ENCODE measurements at regions not wholly inside any gene's neighbourhood (a gene's known extent, or its start where the extent isn't known, plus 50 kb on each side); places are given as distances from the start of the nearest gene placed in this dataset.
A peak's percentile ranks its signal among the peaks of the same experiment; 100 is the strongest.
"Not testable (repeated sequence)": the region's sequence is repeated elsewhere in the genome, so short reads cannot be mapped to it uniquely, and the experiment has no call there.

DNA sequence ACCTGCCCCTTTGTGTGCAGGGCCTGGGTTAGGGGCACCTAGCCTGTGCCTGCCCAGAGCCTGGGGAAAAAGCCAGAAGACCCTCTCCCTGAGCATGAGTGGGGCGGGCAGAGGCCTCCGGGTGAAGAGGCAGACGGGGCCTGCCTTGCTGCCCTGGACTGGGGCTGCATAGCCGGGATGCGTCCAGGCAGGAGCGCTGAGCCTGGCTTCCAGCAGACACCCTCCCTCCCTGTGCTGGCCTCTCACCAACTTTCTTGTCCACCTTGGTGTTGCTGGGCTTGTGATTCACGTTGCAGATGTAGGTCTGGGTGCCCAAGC lies 216.1 kb downstream of the TMEM121 start:
- no peak for TF ChIP-seq POLR2A (IDR thresholded peaks at IDR 0.05)
- TF ChIP-seq, protein P1, sequence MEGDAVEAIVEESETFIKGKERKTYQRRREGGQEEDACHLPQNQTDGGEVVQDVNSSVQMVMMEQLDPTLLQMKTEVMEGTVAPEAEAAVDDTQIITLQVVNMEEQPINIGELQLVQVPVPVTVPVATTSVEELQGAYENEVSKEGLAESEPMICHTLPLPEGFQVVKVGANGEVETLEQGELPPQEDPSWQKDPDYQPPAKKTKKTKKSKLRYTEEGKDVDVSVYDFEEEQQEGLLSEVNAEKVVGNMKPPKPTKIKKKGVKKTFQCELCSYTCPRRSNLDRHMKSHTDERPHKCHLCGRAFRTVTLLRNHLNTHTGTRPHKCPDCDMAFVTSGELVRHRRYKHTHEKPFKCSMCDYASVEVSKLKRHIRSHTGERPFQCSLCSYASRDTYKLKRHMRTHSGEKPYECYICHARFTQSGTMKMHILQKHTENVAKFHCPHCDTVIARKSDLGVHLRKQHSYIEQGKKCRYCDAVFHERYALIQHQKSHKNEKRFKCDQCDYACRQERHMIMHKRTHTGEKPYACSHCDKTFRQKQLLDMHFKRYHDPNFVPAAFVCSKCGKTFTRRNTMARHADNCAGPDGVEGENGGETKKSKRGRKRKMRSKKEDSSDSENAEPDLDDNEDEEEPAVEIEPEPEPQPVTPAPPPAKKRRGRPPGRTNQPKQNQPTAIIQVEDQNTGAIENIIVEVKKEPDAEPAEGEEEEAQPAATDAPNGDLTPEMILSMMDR (IDR thresholded peaks at IDR 0.05) = no peak
- 60 to 84% (median 73%) methylated on average over 1 to 7 of the region's 7 CpGs for WGBS, 4 donors
- no peaks in the 10 kb centered on the region for H3K9me3 ChIP-seq (replicated peaks in 1 of 3)
- intact Hi-C loops (cut with DNase I) = no loop called here
- H3K36me3 ChIP-seq (replicated peaks in 1 of 2) = no peaks in the 10 kb centered on the region
- DNase-seq = no peak
- H3K27ac ChIP-seq = no peak overlapping the region
- H3K4me3 ChIP-seq = no peak overlapping the region
- no peaks in the 10 kb centered on the region for H3K4me1 ChIP-seq (replicated peaks in 1 of 2)
- no peaks in the 10 kb centered on the region for H3K27me3 ChIP-seq

DNA sequence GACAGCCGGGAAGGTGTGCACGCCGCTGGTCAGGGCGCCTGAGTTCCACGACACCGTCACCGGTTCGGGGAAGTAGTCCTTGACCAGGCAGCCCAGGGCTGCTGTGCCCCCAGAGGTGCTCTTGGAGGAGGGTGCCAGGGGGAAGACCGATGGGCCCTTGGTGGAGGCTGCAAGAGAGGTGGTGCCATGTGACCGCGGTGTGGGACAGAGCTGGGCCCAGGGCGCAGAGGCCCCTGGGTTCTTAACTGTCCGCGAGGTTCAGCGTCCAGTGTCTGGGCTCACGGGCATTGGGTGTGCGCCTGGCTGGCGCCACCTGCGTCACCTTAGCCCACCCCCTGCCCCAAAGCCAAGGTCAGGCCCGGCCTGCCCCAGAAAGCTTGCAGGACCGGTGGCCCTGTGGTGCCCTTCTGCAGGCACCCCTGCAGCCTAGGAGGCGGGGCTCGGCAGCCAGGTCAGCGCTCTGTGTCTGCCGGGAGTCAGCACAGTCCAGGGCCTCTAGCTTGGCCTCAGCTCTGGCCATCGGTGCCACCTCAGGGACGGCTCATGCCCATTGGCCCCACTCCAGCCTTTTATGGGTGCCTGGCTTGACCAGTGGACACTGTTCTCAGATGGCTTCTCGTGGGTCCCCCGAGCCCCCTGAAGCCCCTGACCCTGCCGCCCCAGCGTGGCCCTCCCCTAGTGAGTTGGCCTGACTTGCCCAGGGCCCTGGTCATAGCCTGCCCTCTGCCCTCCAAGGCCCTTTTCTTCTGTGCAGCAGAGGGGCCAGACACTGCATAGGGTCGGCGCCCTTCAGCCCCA lies 216.7 kb downstream of the TMEM121 start:
- H3K4me3 ChIP-seq; intact Hi-C loops (cut with DNase I); H3K9me3 ChIP-seq (replicated peaks in 1 of 3); H3K27me3 ChIP-seq; H3K36me3 ChIP-seq (replicated peaks in 1 of 2); DNase-seq; H3K27ac ChIP-seq; H3K4me1 ChIP-seq (replicated peaks in 1 of 2): not testable (repeated sequence)
- WGBS, 4 donors = 69 to 77% (median 73%) methylated on average over 8 to 23 of the region's 33 CpGs

DNA sequence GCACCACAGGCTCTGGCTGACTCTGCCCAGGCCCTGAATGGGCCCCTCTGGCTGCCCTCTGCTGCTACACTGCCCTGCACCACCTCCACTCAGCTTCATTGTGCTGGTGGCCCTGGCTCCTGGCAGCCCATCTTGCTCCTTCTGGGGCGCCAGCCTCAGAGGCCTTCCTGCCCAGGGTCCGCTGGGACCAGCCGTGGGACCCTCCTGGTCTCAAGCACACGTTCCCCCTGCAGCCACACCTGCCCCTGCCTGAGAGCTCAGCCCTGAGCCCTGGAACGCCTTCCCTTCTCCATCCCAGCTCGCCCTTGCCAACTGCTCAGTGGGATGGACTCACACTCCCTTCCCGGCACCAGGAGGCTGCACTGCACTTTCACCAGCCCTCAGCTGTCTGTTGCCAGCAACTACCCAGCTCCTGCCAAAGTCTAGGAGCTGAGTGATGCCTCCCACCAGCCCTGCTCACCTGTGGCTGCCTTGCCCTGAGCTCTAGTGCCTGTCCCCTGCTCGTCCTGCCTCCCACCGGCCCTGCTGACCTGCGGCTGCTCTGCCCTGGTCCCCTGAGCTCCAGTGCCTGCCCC lies 217.9 kb downstream of the TMEM121 start:
- WGBS, 4 donors = 34 to 58% (median 53%) methylated on average over 5 to 8 of the region's 10 CpGs; no CpG with 5 or more reads in 1 of the 4 donors
- intact Hi-C loops (cut with DNase I); DNase-seq; H3K9me3 ChIP-seq (replicated peaks in 1 of 3); H3K27ac ChIP-seq; H3K4me3 ChIP-seq; H3K4me1 ChIP-seq (replicated peaks in 1 of 2); H3K36me3 ChIP-seq (replicated peaks in 1 of 2); H3K27me3 ChIP-seq: not testable (repeated sequence)

DNA sequence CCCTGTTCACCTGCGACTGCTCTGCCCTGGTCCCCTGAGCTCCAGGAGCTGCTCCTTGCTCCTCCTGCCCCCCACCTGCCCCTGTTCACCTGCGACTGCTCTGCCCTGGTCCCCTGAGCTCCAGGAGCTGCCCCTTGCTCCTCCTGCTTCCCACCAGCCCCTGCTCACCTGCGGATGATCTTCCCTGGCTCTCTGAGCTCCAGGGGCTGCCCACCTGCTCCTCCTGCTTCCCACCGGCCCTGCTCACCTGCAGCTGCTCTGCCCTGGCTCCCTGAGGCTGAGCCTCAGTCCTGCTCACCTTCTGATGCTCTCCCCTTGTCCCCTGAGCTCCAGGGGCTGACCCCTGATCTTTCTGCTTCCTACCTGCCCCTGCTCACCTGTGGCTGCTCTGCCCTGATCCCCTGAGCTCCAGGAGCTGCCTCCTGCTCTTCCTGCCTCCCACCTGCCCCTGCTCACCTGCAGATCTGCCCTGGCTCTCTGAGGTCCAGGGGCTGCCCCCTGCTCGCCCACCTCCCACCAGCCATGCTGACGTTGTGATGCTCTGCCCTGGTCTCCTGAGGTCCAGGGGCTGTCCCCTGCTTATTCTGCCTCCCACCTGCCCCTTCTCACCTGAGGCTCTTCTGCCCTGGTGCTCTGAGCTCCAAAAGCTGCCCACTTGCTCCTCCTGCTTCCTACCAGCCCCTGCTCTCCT lies 219.2 kb downstream of the TMEM121 start:
- peak in 1 of 7 donors; percentile 15 for DNase-seq
- Histone ChIP-seq H3K27me3 (no peaks in the 10 kb centered on the region), H3K4me3 (no peak overlapping the region), H3K36me3 (replicated peaks in 1 of 2) (no peaks in the 10 kb centered on the region), H3K4me1 (replicated peaks in 1 of 2) (no peaks in the 10 kb centered on the region), H3K27ac (no peak overlapping the region), H3K9me3 (replicated peaks in 1 of 3) (no peaks in the 10 kb centered on the region)
- no peak for TF ChIP-seq POLR2A (IDR thresholded peaks at IDR 0.05)
- TF ChIP-seq, protein P1 (IDR thresholded peaks at IDR 0.05) = no peak
- WGBS, 4 donors = 47 to 54% (median 52%) methylated on average over 5 to 6 of the region's 6 CpGs
- intact Hi-C loops (cut with DNase I) = no loop called here

DNA sequence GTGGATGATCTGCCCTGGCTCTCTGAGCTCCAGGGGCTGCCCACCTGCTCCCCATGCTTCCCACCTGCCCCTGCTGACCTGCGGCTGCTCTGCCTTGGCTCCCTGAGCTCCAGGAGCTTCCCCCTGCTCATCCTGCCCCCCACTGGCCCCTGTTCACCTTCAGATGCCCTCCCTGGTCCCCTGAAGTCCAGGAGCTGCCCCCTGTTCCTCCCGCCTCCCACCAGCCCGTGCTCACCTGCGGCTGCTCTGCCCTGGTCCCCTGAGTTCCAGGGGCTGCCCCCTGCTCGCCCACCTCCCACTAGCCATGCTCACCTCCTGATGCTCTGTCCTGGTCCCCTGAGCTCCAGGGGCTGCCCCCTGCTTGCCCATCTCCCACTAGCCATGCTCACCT lies 219.7 kb downstream of the TMEM121 start:
- Histone ChIP-seq H3K27ac (no peak overlapping the region), H3K4me1 (replicated peaks in 1 of 2) (no peaks in the 10 kb centered on the region), H3K36me3 (replicated peaks in 1 of 2) (no peaks in the 10 kb centered on the region), H3K4me3 (no peak overlapping the region), H3K27me3 (no peaks in the 10 kb centered on the region), H3K9me3 (replicated peaks in 1 of 3) (no peaks in the 10 kb centered on the region)
- 66 to 81% (median 74%) methylated on average over 5 of the region's 5 CpGs for WGBS, 4 donors
- intact Hi-C loops (cut with DNase I) = no loop called here
- DNase-seq = peak in 1 of 7 donors; percentile 15
- TF ChIP-seq, protein P1 (IDR thresholded peaks at IDR 0.05) = no peak
- TF ChIP-seq POLR2A (IDR thresholded peaks at IDR 0.05) = no peak

DNA sequence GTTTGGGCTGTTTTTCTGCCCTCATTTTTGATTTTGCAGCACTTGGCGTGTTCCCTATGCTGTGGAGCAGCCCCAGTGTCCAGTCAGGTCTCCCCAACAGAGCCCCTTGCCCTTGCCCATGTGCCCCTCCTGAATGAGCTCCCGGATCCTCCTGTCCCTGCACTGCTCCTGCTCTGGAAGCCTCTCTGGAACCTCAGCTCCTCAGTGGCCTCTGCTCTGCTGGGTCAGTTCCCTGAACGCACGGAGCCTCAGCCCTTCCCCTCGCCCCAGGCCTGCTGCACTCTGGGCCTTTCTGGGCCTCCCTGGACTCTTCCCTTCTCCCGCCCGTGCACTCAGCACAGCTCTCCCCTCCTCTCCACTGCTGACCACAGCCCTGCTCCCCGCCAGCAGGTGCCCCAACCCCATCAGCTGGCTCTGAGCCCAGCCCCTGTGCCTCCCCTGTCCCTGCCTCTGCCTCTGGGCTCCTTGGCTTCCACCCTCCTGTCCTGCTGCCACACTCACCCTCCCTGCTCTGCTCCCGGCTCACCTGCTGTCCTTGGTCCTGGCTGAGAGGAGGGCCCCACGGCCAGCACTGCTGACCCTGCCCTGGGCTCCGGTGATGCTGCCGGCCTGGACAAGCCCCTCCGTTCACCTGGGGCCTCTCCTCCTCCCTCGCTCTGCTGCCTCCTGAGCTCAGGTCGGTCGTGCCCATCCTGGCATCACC lies 220.6 kb downstream of the TMEM121 start:
- H3K36me3 ChIP-seq (replicated peaks in 1 of 2); H3K27me3 ChIP-seq; H3K9me3 ChIP-seq (replicated peaks in 1 of 3); H3K4me3 ChIP-seq; H3K27ac ChIP-seq; intact Hi-C loops (cut with DNase I); H3K4me1 ChIP-seq (replicated peaks in 1 of 2): not testable (repeated sequence)
- peak in 1 of 7 donors; percentile 30 for DNase-seq
- WGBS, 4 donors = 65 to 80% (median 68%) methylated on average over 14 to 16 of the region's 16 CpGs

DNA sequence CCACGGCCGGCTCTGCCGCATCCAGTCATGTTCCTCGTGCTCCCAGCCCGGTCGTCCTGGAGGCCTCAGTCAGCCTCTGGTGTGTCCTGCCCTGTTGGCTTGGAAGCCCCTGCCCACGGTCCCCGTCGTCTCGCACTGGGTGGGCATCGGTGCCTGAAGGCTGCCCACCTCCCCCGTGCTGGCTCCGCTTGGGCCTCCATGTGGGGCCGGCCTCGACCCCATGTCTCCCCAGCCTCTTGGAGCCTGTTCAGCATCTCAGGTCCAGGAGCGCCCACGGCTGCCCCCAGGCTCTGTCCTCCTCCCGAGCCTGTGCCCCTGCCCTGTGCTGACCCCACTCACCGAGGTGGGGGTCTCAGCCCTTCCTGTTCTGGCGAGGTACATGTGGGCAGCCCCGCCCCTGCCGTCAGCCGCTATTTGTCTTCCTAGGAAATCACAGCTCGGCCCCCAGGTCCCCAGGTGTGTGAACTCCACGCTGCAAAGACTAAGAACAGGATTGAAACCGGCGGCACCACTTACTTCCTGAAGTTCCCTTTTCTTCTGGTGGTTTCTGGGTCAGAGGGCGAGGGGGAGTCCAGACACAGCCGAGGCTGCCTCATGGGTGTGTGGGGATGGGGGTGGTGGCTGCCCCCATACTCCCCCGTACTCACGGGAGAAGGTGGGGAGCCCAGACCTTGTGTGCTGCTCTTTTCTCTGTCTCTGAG lies 221.3 kb downstream of the TMEM121 start:
- H3K4me1 ChIP-seq (replicated peaks in 1 of 2); H3K27ac ChIP-seq; H3K36me3 ChIP-seq (replicated peaks in 1 of 2); H3K9me3 ChIP-seq (replicated peaks in 1 of 3); H3K4me3 ChIP-seq; H3K27me3 ChIP-seq; intact Hi-C loops (cut with DNase I): not testable (repeated sequence)
- WGBS, 4 donors = 63 to 69% (median 68%) methylated on average over 6 to 31 of the region's 31 CpGs
- DNase-seq = peak in 1 of 7 donors; percentile 35
